SK-N-SH treated with all-trans-retinoic acid at 6 μM for 48 hours (cell line): ENCODE measurements at regions not wholly inside any gene's neighbourhood (a gene's known extent, or its start where the extent isn't known, plus 50 kb on each side); places are given as distances from the start of the nearest gene placed in this dataset.

Source experiments
- ARNTL ChIP-seq: fragments of 450-650 bp; formaldehyde crosslinking; IDR thresholded peaks from 2 replicates; pipeline ENCODE4 v1.5.0; 2020; ENCODE audit warnings: low read depth, mild to moderate bottlenecking, moderate library complexity, borderline replicate concordance
- GLIS3 ChIP-seq: fragments of 250-450 bp; sonication (Bioruptor Pico); IDR thresholded peaks from 2 replicates; pipeline ENCODE4 v1.5.0; 2020; ENCODE audit warnings: mild to moderate bottlenecking, moderate library complexity
- OSR1 ChIP-seq: fragments of 250-450 bp; sonication (Bioruptor Pico); IDR thresholded peaks from 2 replicates; pipeline ENCODE4 v1.8.0; 2022; ENCODE audit warnings: moderate library complexity, mild to moderate bottlenecking, inconsistent platforms
- RARB ChIP-seq: fragments of 250-450 bp; sonication (Bioruptor Pico); IDR thresholded peaks from 2 replicates; pipeline ENCODE4 v1.8.0; 2021; ENCODE audit warnings: mild to moderate bottlenecking, moderate library complexity
- ZC3H10 ChIP-seq: fragments of 250-450 bp; sonication (Bioruptor Pico); IDR thresholded peaks from 2 replicates; pipeline ENCODE4 v1.5.1; 2021; ENCODE audit warnings: mild to moderate bottlenecking, moderate library complexity
- ZFP3 ChIP-seq: fragments of 250-450 bp; sonication (Bioruptor Pico); IDR thresholded peaks from 2 replicates; pipeline ENCODE4 v1.5.0; 2020; ENCODE audit warnings: mild to moderate bottlenecking, moderate library complexity
- ZFP30 ChIP-seq: fragments of 450-650 bp; formaldehyde crosslinking; IDR thresholded peaks from 2 replicates; pipeline ENCODE4 v1.5.0; 2022; ENCODE audit warnings: mild to moderate bottlenecking, moderate library complexity
- ZNF565 ChIP-seq: fragments of 450-650 bp; formaldehyde crosslinking; conservative IDR thresholded peaks from 2 replicates; pipeline ENCODE4 v1.5.0; 2020; ENCODE audit warnings: low read depth, mild to moderate bottlenecking, moderate library complexity
- TF ChIP-seq, protein P1 (sequence below): fragments of 250-450 bp; sonication (Bioruptor Pico); IDR thresholded peaks from 2 replicates; pipeline ENCODE4 v1.8.0; 2020; ENCODE audit warnings: mild to moderate bottlenecking, moderate library complexity, borderline replicate concordance
- TF ChIP-seq, protein P2 (sequence below): fragments of 250-450 bp; sonication (Bioruptor Pico); IDR thresholded peaks from 2 replicates; pipeline ENCODE4 v1.5.0; 2020; ENCODE audit warnings: mild to moderate bottlenecking, moderate library complexity
- TF ChIP-seq, protein P3 (sequence below): fragments of 250-450 bp; sonication (Bioruptor Pico); IDR thresholded peaks from 2 replicates; pipeline ENCODE4 v1.8.0; 2021; ENCODE audit warnings: low read depth, mild to moderate bottlenecking, moderate library complexity, borderline replicate concordance

GRCh38 chr2:52054824-52055223, 1022.9 kb upstream of the NRXN1 start:
- TF ChIP-seq OSR1 (CRISPR knock-in tag) (no peak), ZFP30 (no peak), RARB (no peak), ARNTL (CRISPR knock-in tag) (no peak), GLIS3 (CRISPR knock-in tag) (no peak), ZFP3 (CRISPR knock-in tag) (no peak), ZC3H10 (CRISPR knock-in tag) (no peak), ZNF565 (CRISPR knock-in tag) (no peak)
- TF ChIP-seq, protein P1, sequence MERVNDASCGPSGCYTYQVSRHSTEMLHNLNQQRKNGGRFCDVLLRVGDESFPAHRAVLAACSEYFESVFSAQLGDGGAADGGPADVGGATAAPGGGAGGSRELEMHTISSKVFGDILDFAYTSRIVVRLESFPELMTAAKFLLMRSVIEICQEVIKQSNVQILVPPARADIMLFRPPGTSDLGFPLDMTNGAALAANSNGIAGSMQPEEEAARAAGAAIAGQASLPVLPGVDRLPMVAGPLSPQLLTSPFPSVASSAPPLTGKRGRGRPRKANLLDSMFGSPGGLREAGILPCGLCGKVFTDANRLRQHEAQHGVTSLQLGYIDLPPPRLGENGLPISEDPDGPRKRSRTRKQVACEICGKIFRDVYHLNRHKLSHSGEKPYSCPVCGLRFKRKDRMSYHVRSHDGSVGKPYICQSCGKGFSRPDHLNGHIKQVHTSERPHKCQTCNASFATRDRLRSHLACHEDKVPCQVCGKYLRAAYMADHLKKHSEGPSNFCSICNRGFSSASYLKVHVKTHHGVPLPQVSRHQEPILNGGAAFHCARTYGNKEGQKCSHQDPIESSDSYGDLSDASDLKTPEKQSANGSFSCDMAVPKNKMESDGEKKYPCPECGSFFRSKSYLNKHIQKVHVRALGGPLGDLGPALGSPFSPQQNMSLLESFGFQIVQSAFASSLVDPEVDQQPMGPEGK: no peak
- TF ChIP-seq, protein P2, sequence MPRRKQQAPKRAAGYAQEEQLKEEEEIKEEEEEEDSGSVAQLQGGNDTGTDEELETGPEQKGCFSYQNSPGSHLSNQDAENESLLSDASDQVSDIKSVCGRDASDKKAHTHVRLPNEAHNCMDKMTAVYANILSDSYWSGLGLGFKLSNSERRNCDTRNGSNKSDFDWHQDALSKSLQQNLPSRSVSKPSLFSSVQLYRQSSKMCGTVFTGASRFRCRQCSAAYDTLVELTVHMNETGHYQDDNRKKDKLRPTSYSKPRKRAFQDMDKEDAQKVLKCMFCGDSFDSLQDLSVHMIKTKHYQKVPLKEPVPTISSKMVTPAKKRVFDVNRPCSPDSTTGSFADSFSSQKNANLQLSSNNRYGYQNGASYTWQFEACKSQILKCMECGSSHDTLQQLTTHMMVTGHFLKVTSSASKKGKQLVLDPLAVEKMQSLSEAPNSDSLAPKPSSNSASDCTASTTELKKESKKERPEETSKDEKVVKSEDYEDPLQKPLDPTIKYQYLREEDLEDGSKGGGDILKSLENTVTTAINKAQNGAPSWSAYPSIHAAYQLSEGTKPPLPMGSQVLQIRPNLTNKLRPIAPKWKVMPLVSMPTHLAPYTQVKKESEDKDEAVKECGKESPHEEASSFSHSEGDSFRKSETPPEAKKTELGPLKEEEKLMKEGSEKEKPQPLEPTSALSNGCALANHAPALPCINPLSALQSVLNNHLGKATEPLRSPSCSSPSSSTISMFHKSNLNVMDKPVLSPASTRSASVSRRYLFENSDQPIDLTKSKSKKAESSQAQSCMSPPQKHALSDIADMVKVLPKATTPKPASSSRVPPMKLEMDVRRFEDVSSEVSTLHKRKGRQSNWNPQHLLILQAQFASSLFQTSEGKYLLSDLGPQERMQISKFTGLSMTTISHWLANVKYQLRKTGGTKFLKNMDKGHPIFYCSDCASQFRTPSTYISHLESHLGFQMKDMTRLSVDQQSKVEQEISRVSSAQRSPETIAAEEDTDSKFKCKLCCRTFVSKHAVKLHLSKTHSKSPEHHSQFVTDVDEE (CRISPR knock-in tag): no peak
- TF ChIP-seq, protein P3, sequence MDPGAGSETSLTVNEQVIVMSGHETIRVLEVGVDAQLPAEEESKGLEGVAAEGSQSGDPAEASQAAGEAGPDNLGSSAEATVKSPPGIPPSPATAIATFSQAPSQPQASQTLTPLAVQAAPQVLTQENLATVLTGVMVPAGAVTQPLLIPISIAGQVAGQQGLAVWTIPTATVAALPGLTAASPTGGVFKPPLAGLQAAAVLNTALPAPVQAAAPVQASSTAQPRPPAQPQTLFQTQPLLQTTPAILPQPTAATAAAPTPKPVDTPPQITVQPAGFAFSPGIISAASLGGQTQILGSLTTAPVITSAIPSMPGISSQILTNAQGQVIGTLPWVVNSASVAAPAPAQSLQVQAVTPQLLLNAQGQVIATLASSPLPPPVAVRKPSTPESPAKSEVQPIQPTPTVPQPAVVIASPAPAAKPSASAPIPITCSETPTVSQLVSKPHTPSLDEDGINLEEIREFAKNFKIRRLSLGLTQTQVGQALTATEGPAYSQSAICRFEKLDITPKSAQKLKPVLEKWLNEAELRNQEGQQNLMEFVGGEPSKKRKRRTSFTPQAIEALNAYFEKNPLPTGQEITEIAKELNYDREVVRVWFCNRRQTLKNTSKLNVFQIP: no peak
